ENCODE measurements at regions not wholly inside any gene's neighbourhood (a gene's known extent, or its start where the extent isn't known, plus 50 kb on each side); places are given as distances from the start of the nearest gene placed in this dataset.

DNA sequence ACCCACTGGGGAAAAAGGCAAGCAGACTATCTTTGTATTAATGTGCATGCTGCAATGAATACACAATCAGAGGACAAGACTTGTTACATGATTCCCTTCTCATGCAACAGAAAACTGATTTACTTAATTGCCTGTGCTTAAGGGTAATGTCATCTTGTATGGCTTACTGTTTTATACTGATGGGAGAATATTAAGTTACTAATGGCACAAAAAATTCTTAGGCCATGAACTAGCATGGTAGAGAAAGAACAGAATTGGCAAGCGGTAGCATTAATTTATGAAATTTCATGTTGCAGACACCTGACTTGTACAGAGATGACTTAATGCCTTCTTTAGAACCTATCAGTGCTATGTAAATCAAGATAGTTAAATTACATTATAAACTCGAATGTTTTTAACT is 282.3 kb downstream of the CNTN3 start:
- TF ChIP-seq CTCF (IDR thresholded peaks at IDR 0.05) (no peak), POLR2A (IDR thresholded peaks at IDR 0.05) (no peak)

Data from Peyer's patch (tissue), 4 donors.